ENCODE measurements at regions not wholly inside any gene's neighbourhood (a gene's known extent, or its start where the extent isn't known, plus 50 kb on each side); places are given as distances from the start of the nearest gene placed in this dataset.

- Histone ChIP-seq H3K4me1 (ENCODE audit: control insufficient read depth in 1 of 2, insufficient read depth in 2 of 2, low read length in 2 of 2) (no peaks in the 10 kb centered on the region), H2AFZ (ENCODE audit: low read depth, low read length, poor library complexity, severe bottlenecking) (no peak overlapping the region), H3K9me3 (ENCODE audit: control insufficient read depth in 1 of 2, insufficient read depth in 1 of 2, low read depth in 1 of 2, low read length in 2 of 2) (no peaks in the 10 kb centered on the region), H4K20me1 (ENCODE audit: insufficient read depth) (no peaks in the 10 kb centered on the region), H3K27me3 (ENCODE audit: insufficient read depth, low read length) (no peaks in the 10 kb centered on the region), H3K4me2 (ENCODE audit: low read length) (no peak overlapping the region), H3K36me3 (ENCODE audit: control insufficient read depth in 1 of 2, insufficient read depth in 2 of 2, low read length in 2 of 2) (no peaks in the 10 kb centered on the region), H3K27ac (ENCODE audit: low read depth, low read length) (no peak overlapping the region), H3K4me3 (replicated peaks in 1 of 2; ENCODE audit: low read depth in 1 of 2, low read length in 2 of 2) (no peak overlapping the region), H3K79me2 (ENCODE audit: insufficient read depth, low read length) (no peaks in the 10 kb centered on the region), H3K9ac (ENCODE audit: low read length) (no peak overlapping the region), H3K9me2 (ENCODE audit: insufficient read depth) (no peaks in the 10 kb centered on the region)
- TF ChIP-seq TCF7L2 (IDR thresholded peaks at IDR 0.05; ENCODE audit: borderline replicate concordance, extremely low read depth, insufficient read depth, insufficient read length) (no peak), POLR2AphosphoS5 (IDR thresholded peaks at IDR 0.05; ENCODE audit: low read depth, low read length) (no peak), ATF3 (IDR thresholded peaks at IDR 0.05) (no peak), POLR2A (IDR thresholded peaks at IDR 0.05; ENCODE audit: borderline replicate concordance, extremely low read depth, insufficient read depth, insufficient read length) (no peak), JUND (IDR thresholded peaks at IDR 0.05) (no peak), ZFX (IDR thresholded peaks at IDR 0.05) (no peak), ZNF274 (IDR thresholded peaks at IDR 0.05; ENCODE audit: low read depth, low read length) (no peak), SP1 (IDR thresholded peaks at IDR 0.05; ENCODE audit: low read depth) (no peak), EGR1 (IDR thresholded peaks at IDR 0.05; ENCODE audit: low read depth) (no peak), SIN3A (IDR thresholded peaks at IDR 0.05; ENCODE audit: low read depth) (no peak), YY1 (IDR thresholded peaks at IDR 0.05; ENCODE audit: extremely low read depth, insufficient replicate concordance, low read depth, low read length) (no peak), EZH2 (IDR thresholded peaks at IDR 0.05) (no peak)
- TF ChIP-seq, protein P1, sequence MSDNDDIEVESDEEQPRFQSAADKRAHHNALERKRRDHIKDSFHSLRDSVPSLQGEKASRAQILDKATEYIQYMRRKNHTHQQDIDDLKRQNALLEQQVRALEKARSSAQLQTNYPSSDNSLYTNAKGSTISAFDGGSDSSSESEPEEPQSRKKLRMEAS (IDR thresholded peaks at IDR 0.05): no peak
- TF ChIP-seq, protein P2, sequence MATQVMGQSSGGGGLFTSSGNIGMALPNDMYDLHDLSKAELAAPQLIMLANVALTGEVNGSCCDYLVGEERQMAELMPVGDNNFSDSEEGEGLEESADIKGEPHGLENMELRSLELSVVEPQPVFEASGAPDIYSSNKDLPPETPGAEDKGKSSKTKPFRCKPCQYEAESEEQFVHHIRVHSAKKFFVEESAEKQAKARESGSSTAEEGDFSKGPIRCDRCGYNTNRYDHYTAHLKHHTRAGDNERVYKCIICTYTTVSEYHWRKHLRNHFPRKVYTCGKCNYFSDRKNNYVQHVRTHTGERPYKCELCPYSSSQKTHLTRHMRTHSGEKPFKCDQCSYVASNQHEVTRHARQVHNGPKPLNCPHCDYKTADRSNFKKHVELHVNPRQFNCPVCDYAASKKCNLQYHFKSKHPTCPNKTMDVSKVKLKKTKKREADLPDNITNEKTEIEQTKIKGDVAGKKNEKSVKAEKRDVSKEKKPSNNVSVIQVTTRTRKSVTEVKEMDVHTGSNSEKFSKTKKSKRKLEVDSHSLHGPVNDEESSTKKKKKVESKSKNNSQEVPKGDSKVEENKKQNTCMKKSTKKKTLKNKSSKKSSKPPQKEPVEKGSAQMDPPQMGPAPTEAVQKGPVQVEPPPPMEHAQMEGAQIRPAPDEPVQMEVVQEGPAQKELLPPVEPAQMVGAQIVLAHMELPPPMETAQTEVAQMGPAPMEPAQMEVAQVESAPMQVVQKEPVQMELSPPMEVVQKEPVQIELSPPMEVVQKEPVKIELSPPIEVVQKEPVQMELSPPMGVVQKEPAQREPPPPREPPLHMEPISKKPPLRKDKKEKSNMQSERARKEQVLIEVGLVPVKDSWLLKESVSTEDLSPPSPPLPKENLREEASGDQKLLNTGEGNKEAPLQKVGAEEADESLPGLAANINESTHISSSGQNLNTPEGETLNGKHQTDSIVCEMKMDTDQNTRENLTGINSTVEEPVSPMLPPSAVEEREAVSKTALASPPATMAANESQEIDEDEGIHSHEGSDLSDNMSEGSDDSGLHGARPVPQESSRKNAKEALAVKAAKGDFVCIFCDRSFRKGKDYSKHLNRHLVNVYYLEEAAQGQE (IDR thresholded peaks at IDR 0.05; ENCODE audit: low read depth): no peak
- TF ChIP-seq, protein P3, sequence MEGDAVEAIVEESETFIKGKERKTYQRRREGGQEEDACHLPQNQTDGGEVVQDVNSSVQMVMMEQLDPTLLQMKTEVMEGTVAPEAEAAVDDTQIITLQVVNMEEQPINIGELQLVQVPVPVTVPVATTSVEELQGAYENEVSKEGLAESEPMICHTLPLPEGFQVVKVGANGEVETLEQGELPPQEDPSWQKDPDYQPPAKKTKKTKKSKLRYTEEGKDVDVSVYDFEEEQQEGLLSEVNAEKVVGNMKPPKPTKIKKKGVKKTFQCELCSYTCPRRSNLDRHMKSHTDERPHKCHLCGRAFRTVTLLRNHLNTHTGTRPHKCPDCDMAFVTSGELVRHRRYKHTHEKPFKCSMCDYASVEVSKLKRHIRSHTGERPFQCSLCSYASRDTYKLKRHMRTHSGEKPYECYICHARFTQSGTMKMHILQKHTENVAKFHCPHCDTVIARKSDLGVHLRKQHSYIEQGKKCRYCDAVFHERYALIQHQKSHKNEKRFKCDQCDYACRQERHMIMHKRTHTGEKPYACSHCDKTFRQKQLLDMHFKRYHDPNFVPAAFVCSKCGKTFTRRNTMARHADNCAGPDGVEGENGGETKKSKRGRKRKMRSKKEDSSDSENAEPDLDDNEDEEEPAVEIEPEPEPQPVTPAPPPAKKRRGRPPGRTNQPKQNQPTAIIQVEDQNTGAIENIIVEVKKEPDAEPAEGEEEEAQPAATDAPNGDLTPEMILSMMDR (IDR thresholded peaks at IDR 0.05 in 2 of 3, conservative IDR thresholded peaks at IDR 0.05 in 1 of 3; ENCODE audit: borderline replicate concordance in 1 of 3, insufficient read depth in 1 of 3, low read depth in 2 of 3, low read length in 2 of 3): no peak
- ATAC-seq (no peak), DNase-seq (ENCODE audit: low read depth, low spot score) (no peak)
- intact Hi-C loops (cut with micrococcal nuclease): no loop called here
- BruUV-seq (replicated peaks): no TSS peak
- RAD21 ChIA-PET (ENCODE audit: low non-redundant PET in 1 of 2, low total read pairs in 2 of 2, uncharacterized antibody in 2 of 2, unreplicated experiment in 2 of 2): interaction anchor here (0.6 to 1.0 kb wide), 2 partner anchors 31 to 242 kb away, joined by 3 read pairs; no protein-coding TSS in a partner anchor
- POLR2A ChIA-PET: no interaction called here
- CTCF ChIA-PET: no interaction called here
Observed at GRCh38 chr9:84492366-84493159, 152.0 kb upstream of the SLC28A3 start.

Data from HCT116 (cell line).